ENCODE measurements at regions not wholly inside any gene's neighbourhood (a gene's known extent, or its start where the extent isn't known, plus 50 kb on each side); places are given as distances from the start of the nearest gene placed in this dataset.
"Not testable (repeated sequence)": the region's sequence is repeated elsewhere in the genome, so short reads cannot be mapped to it uniquely, and the experiment has no call there.

GRCh38 chr21:5247399-5247798 is 5274.0 kb upstream of the TPTE start:
- TF ChIP-seq CTCF, POLR2A (IDR thresholded peaks at IDR 0.05): not testable (repeated sequence)
